ENCODE measurements at regions not wholly inside any gene's neighbourhood (a gene's known extent, or its start where the extent isn't known, plus 50 kb on each side); places are given as distances from the start of the nearest gene placed in this dataset.

DNA sequence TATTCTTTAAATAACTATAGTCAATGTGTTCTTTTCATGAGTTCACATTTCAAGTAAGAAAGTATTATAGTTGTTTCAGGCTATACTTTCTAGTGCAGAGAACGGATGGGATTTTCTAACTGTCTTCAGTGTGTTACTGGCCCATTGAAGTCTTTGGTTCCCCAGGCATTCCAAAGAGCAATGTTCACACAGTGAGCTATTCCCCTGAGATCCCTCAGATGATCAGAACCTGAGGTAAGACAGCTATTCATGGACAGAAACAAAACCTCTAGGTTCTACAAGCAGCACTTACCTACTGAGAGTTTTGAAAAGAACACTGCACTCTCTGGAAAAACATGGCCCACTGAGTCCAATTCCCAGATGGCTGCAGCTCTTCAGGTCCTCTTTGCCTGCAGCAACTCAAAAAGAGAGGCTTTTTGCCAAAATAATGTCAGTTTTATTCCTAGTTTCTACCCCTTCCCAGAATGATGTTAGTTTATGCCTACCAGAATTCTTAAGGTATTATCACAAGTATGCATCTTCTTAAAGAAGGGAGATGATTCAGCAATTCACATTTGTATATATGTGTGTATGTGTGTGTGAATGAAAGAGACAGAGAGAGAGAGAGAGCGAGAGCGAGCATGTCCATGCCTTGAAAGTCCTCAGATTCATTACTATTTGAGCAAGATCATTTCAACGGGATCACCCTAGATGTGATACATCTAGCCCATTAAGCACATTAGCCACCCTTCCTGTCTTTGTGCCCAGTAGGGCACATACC, 146.1 kb downstream of the PDHA2 start:
- no peaks in the 10 kb centered on the region for H4K20me1 ChIP-seq (ENCODE audit: insufficient read depth, low read length)
- TF ChIP-seq, protein P1, sequence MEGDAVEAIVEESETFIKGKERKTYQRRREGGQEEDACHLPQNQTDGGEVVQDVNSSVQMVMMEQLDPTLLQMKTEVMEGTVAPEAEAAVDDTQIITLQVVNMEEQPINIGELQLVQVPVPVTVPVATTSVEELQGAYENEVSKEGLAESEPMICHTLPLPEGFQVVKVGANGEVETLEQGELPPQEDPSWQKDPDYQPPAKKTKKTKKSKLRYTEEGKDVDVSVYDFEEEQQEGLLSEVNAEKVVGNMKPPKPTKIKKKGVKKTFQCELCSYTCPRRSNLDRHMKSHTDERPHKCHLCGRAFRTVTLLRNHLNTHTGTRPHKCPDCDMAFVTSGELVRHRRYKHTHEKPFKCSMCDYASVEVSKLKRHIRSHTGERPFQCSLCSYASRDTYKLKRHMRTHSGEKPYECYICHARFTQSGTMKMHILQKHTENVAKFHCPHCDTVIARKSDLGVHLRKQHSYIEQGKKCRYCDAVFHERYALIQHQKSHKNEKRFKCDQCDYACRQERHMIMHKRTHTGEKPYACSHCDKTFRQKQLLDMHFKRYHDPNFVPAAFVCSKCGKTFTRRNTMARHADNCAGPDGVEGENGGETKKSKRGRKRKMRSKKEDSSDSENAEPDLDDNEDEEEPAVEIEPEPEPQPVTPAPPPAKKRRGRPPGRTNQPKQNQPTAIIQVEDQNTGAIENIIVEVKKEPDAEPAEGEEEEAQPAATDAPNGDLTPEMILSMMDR (IDR thresholded peaks at IDR 0.05) = no peak
- H2AFZ ChIP-seq (ENCODE audit: insufficient read depth, low read depth, low read length, poor library complexity, severe bottlenecking) = no peak overlapping the region
- no peak overlapping the region for H3K27ac ChIP-seq (ENCODE audit: low read depth in 1 of 2, low read length in 2 of 2)
- H3K4me2 ChIP-seq (replicated peaks; ENCODE audit: extremely low read depth, low read length, poor library complexity, severe bottlenecking) = no peak overlapping the region
- H3K4me3 ChIP-seq (replicated peaks in 1 of 3; ENCODE audit: low read depth in 2 of 3, low read length in 3 of 3) = no peak overlapping the region
- no peaks in the 10 kb centered on the region for H3K36me3 ChIP-seq (replicated peaks in 1 of 2; ENCODE audit: control insufficient read depth in 1 of 2, insufficient read depth in 2 of 2, low read length in 2 of 2)
- no peaks in the 10 kb centered on the region for H3K27me3 ChIP-seq (ENCODE audit: control insufficient read depth in 2 of 2, insufficient read depth in 2 of 2, low read length in 2 of 2)
- Mint-ChIP-seq H3K4me3 (no peak overlapping the region), H3K27ac (no peak overlapping the region), H3K9me3 (peaks cover 6 to 19% (median 11%) of the 10 kb centered on the region in 7 donors), H3K4me1 (no peaks in the 10 kb centered on the region), H3K27me3 (ENCODE audit: low read depth in 3 of 3) (no peaks in the 10 kb centered on the region), H3K36me3 (no peaks in the 10 kb centered on the region)
- no peaks in the 10 kb centered on the region for H3K4me1 ChIP-seq (ENCODE audit: control insufficient read depth in 1 of 2, insufficient read depth in 2 of 2, low read length in 2 of 2)
- intact Hi-C loops (cut with micrococcal nuclease) = no loop called here
- H3K9ac ChIP-seq (ENCODE audit: insufficient read depth, low read length, poor library complexity, severe bottlenecking) = no peak overlapping the region
- 88% methylated on average over 2 of the region's 4 CpGs for whole genome bisulfite sequencing (ENCODE audit: insufficient coverage)
- peaks cover 19 to 21% of the 10 kb centered on the region in 2 donors for H3K9me3 ChIP-seq (replicated peaks in 1 of 2; ENCODE audit: control insufficient read depth in 1 of 2, insufficient read depth in 1 of 2, low read length in 2 of 2)
- DNase-seq = no peak
- H3K79me2 ChIP-seq (ENCODE audit: insufficient read depth, low read length) = no peaks in the 10 kb centered on the region

- peaks cover 0 to 1% (median 0%) of the 10 kb centered on the region in 3 donors for H3K27me3 Mint-ChIP-seq (ENCODE audit: low read depth in 3 of 3)
- Histone ChIP-seq H3K79me2 (ENCODE audit: insufficient read depth, low read length) (no peaks in the 10 kb centered on the region), H3K4me2 (replicated peaks; ENCODE audit: extremely low read depth, low read length, poor library complexity, severe bottlenecking) (no peak overlapping the region), H3K4me3 (replicated peaks in 1 of 3; ENCODE audit: low read depth in 2 of 3, low read length in 3 of 3) (no peak overlapping the region), H3K9me3 (replicated peaks in 1 of 2; ENCODE audit: control insufficient read depth in 1 of 2, insufficient read depth in 1 of 2, low read length in 2 of 2) (peaks cover 9 to 10% of the 10 kb centered on the region in 2 donors), H4K20me1 (ENCODE audit: insufficient read depth, low read length) (no peaks in the 10 kb centered on the region), H3K4me1 (ENCODE audit: control insufficient read depth in 1 of 2, insufficient read depth in 2 of 2, low read length in 2 of 2) (no peaks in the 10 kb centered on the region), H3K36me3 (replicated peaks in 1 of 2; ENCODE audit: control insufficient read depth in 1 of 2, insufficient read depth in 2 of 2, low read length in 2 of 2) (no peaks in the 10 kb centered on the region), H2AFZ (ENCODE audit: insufficient read depth, low read depth, low read length, poor library complexity, severe bottlenecking) (no peak overlapping the region), H3K27me3 (ENCODE audit: control insufficient read depth in 2 of 2, insufficient read depth in 2 of 2, low read length in 2 of 2) (no peaks in the 10 kb centered on the region), H3K27ac (ENCODE audit: low read depth in 1 of 2, low read length in 2 of 2) (no peak overlapping the region), H3K9ac (ENCODE audit: insufficient read depth, low read length, poor library complexity, severe bottlenecking) (no peak overlapping the region)
- TF ChIP-seq, protein P1 (IDR thresholded peaks at IDR 0.05) = no peak
- DNase-seq = no peak
- H3K9me3 Mint-ChIP-seq = peaks cover 2 to 11% (median 5%) of the 10 kb centered on the region in 7 donors
- no peak overlapping the region for H3K4me3 Mint-ChIP-seq
- no peak overlapping the region for H3K27ac Mint-ChIP-seq
- no peaks in the 10 kb centered on the region for H3K4me1 Mint-ChIP-seq
- H3K36me3 Mint-ChIP-seq = no peaks in the 10 kb centered on the region
- intact Hi-C loops (cut with micrococcal nuclease) = no loop called here
Observed at GRCh38 chr4:95987851-95988250, 148.0 kb downstream of the PDHA2 start.
